HEK293 (cell line): ENCODE measurements at regions not wholly inside any gene's neighbourhood (a gene's known extent, or its start where the extent isn't known, plus 50 kb on each side); places are given as distances from the start of the nearest gene placed in this dataset.

Source experiments
- CTCF ChIA-PET: fragments of 350-600 bp; formaldehyde crosslinking; extraction: SDS; loops from one replicate; lab custom pipeline; 2021; ENCODE audit warnings: antibody characterized with exemption; lab: Yijun Ruan, JAX
- POLR2A ChIA-PET: fragments of 300-600 bp; formaldehyde crosslinking; extraction: SDS; loops from one replicate; lab custom pipeline; 2020; ENCODE audit warnings: antibody characterized with exemption, inconsistent platforms; lab: Yijun Ruan, JAX
- H3K27ac ChIP-seq: fragments of 200-500 bp; sonication (Bioruptor generic); 2 replicates; pipeline ENCODE4 v1.5.1; 2014; ENCODE audit warnings: low read depth, low read length, control low read depth, inconsistent platforms; ENCODE audit errors: extremely low read depth
- H3K36me3 ChIP-seq, 2 experiments: fragments of 200-500 bp in 1 of 2; sonication (Bioruptor generic) in 1 of 2; 1 replicate in 1 of 2; 2 replicates in 1 of 2; pipeline ENCODE4 v1.5.1; 2014 to 2017; ENCODE audit warnings: inconsistent platforms in 2 of 2, low read length in 2 of 2; ENCODE audit not compliant: control insufficient read depth in 2 of 2, insufficient read depth in 1 of 2
- H3K4me1 ChIP-seq: fragments of 200-500 bp; sonication (Bioruptor generic); 2 replicates; pipeline ENCODE4 v1.5.1; 2014; ENCODE audit warnings: mild to moderate bottlenecking, low read length, inconsistent platforms; ENCODE audit not compliant: control insufficient read depth, insufficient read depth
- H3K4me3 ChIP-seq: 2 replicates; pipeline ENCODE4 v1.5.1; 2011; ENCODE audit warnings: low read depth, mild to moderate bottlenecking, control low read depth, low read length, moderate library complexity
- H3K9me3 ChIP-seq: fragments of 200-500 bp; sonication (Bioruptor generic); 2 replicates; pipeline ENCODE4 v1.5.1; 2014; ENCODE audit warnings: low read depth, low read length, inconsistent platforms; ENCODE audit not compliant: control insufficient read depth, insufficient read depth
- GLIS2 ChIP-seq: fragments of 450-650 bp; formaldehyde crosslinking; IDR thresholded peaks from 2 replicates; pipeline ENCODE4 v1.5.1; 2016; ENCODE audit warnings: missing biosample characterization, missing genetic modification characterization
- MYNN ChIP-seq: fragments of 450-650 bp; formaldehyde crosslinking; IDR thresholded peaks from 2 replicates; pipeline ENCODE4 v1.5.1; 2016; ENCODE audit warnings: missing biosample characterization, missing genetic modification characterization, borderline replicate concordance
- OSR2 ChIP-seq: fragments of 450-650 bp; formaldehyde crosslinking; IDR thresholded peaks from 2 replicates; pipeline ENCODE4 v1.5.1; 2016; ENCODE audit warnings: missing biosample characterization, missing genetic modification characterization
- TCF7L2 ChIP-seq: IDR thresholded peaks from 2 replicates; pipeline ENCODE4 v1.6.1; 2011; ENCODE audit warnings: low read depth, mild to moderate bottlenecking, inconsistent platforms, low read length, moderate library complexity, borderline replicate concordance
- ZBTB7A ChIP-seq: fragments of 450-650 bp; formaldehyde crosslinking; IDR thresholded peaks from 2 replicates; pipeline ENCODE4 v1.5.1; 2016; ENCODE audit warnings: low read depth, missing biosample characterization, missing genetic modification characterization
- ZNF174 ChIP-seq: fragments of 450-650 bp; formaldehyde crosslinking; IDR thresholded peaks from 2 replicates; pipeline ENCODE4 v1.5.0; 2017; ENCODE audit warnings: missing biosample characterization, mild to moderate bottlenecking, missing genetic modification characterization
- ZNF2 ChIP-seq: fragments of 450-650 bp; formaldehyde crosslinking; IDR thresholded peaks from 2 replicates; pipeline ENCODE4 v1.5.1; 2016; ENCODE audit warnings: missing biosample characterization, missing genetic modification characterization
- ZNF24 ChIP-seq: fragments of 450-650 bp; formaldehyde crosslinking; IDR thresholded peaks from 2 replicates; pipeline ENCODE4 v1.5.1; 2016; ENCODE audit warnings: missing biosample characterization, missing genetic modification characterization
- ZNF248 ChIP-seq: fragments of 450-650 bp; formaldehyde crosslinking; IDR thresholded peaks from 2 replicates; pipeline ENCODE4 v1.5.1; 2017; ENCODE audit warnings: missing biosample characterization, missing genetic modification characterization
- ZNF354C ChIP-seq: fragments of 450-650 bp; formaldehyde crosslinking; IDR thresholded peaks from 2 replicates; pipeline ENCODE4 v1.5.1; 2016; ENCODE audit warnings: missing biosample characterization, missing genetic modification characterization, low read depth, borderline replicate concordance
- ZNF510 ChIP-seq: fragments of 450-650 bp; formaldehyde crosslinking; IDR thresholded peaks from 2 replicates; pipeline ENCODE4 v1.5.1; 2018; ENCODE audit warnings: mild to moderate bottlenecking, missing genetic modification characterization, missing biosample characterization; ENCODE audit not compliant: insufficient replicate concordance
- ZNF530 ChIP-seq: fragments of 450-650 bp; formaldehyde crosslinking; IDR thresholded peaks from 2 replicates; pipeline ENCODE4 v1.5.1; 2016; ENCODE audit warnings: low read depth, missing biosample characterization, missing genetic modification characterization
- ZNF571 ChIP-seq: fragments of 450-650 bp; formaldehyde crosslinking; IDR thresholded peaks from 2 replicates; pipeline ENCODE4 v1.5.0; 2017; ENCODE audit warnings: missing biosample characterization, missing genetic modification characterization
- ZNF654 ChIP-seq: fragments of 450-650 bp; formaldehyde crosslinking; IDR thresholded peaks from 2 replicates; pipeline ENCODE4 v1.5.1; 2016; ENCODE audit warnings: low read depth, missing biosample characterization, missing genetic modification characterization
- ZNF660 ChIP-seq: fragments of 450-650 bp; IDR thresholded peaks from 2 replicates; pipeline ENCODE4 v1.5.1; 2018; ENCODE audit warnings: missing biosample characterization, mild to moderate bottlenecking, missing genetic modification characterization
- ZNF670 ChIP-seq: fragments of 450-650 bp; formaldehyde crosslinking; IDR thresholded peaks from 2 replicates; pipeline ENCODE4 v1.5.1; 2016; ENCODE audit warnings: missing biosample characterization, missing genetic modification characterization, low read depth
- ZNF707 ChIP-seq: fragments of 450-650 bp; formaldehyde crosslinking; IDR thresholded peaks from 2 replicates; pipeline ENCODE4 v1.5.1; 2016; ENCODE audit warnings: missing biosample characterization, missing genetic modification characterization
- ZNF747 ChIP-seq: fragments of 450-650 bp; formaldehyde crosslinking; IDR thresholded peaks from 2 replicates; pipeline ENCODE4 v1.5.1; 2016; ENCODE audit warnings: missing biosample characterization, missing genetic modification characterization
- ZNF76 ChIP-seq: fragments of 450-650 bp; formaldehyde crosslinking; IDR thresholded peaks from 2 replicates; pipeline ENCODE4; 2016; ENCODE audit warnings: low read depth, missing biosample characterization, missing genetic modification characterization, borderline replicate concordance
- ZNF792 ChIP-seq: fragments of 450-650 bp; formaldehyde crosslinking; IDR thresholded peaks from 2 replicates; pipeline ENCODE4 v1.5.1; 2016; ENCODE audit warnings: missing biosample characterization, missing genetic modification characterization
- ZNF837 ChIP-seq: fragments of 450-650 bp; formaldehyde crosslinking; IDR thresholded peaks from 2 replicates; pipeline ENCODE4 v1.5.1; 2016; ENCODE audit warnings: missing biosample characterization, missing genetic modification characterization
- ZSCAN30 ChIP-seq: fragments of 450-650 bp; IDR thresholded peaks from 2 replicates; pipeline ENCODE4 v1.5.1; 2018; ENCODE audit warnings: missing biosample characterization, mild to moderate bottlenecking, missing genetic modification characterization, moderate library complexity
- TF ChIP-seq, protein P1 (sequence below): fragments of 450-650 bp; formaldehyde crosslinking; IDR thresholded peaks from 2 replicates; pipeline ENCODE4 v1.5.1; 2016; ENCODE audit warnings: missing biosample characterization, missing genetic modification characterization
- TF ChIP-seq, protein P2 (sequence below): fragments of 450-650 bp; formaldehyde crosslinking; IDR thresholded peaks from 2 replicates; pipeline ENCODE4 v1.5.1; 2016; ENCODE audit warnings: missing biosample characterization, missing genetic modification characterization, borderline replicate concordance
- TF ChIP-seq, protein P3 (sequence below): fragments of 450-650 bp; formaldehyde crosslinking; IDR thresholded peaks from 2 replicates; pipeline ENCODE4 v1.5.1; 2016; ENCODE audit warnings: missing biosample characterization, missing genetic modification characterization

DNA sequence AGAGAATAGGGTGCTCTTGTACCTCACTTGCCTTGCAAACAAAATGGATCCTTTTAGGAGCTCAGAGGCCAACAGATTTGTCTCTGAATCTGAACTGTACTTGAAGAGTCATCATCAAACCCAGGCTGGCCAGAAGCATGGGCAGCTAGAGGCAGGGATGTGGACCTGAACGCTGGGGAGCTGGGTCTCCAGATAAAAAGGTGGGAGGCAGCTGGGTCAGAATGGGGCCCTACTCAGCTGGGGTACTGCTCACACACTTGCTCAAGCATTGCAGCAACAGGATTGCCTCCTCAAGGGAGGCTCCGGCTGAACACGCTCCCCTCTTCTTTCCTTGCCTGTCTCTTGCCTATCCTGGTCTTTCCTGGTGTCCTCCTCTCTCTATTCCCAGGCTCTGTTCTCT is 57.3 kb upstream of the SIX3 start:
- H3K4me3 ChIP-seq: no peak overlapping the region
- TF ChIP-seq, protein P1, sequence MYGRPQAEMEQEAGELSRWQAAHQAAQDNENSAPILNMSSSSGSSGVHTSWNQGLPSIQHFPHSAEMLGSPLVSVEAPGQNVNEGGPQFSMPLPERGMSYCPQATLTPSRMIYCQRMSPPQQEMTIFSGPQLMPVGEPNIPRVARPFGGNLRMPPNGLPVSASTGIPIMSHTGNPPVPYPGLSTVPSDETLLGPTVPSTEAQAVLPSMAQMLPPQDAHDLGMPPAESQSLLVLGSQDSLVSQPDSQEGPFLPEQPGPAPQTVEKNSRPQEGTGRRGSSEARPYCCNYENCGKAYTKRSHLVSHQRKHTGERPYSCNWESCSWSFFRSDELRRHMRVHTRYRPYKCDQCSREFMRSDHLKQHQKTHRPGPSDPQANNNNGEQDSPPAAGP: no peak
- TF ChIP-seq ZNF174 (tag by site-specific recombination) (no peak), ZNF660 (no peak), ZNF530 (no peak), ZNF837 (tag by site-specific recombination) (no peak), MYNN (tag by site-specific recombination) (no peak), GLIS2 (no peak), ZNF747 (no peak)
- peaks cover 3% of the 10 kb centered on the region; the same call in 1 of the 2 replicates for H3K4me1 ChIP-seq
- ChIA-PET CTCF (interaction anchor here (0.6 to 0.8 kb wide), 2 partner anchors 179 to 405 kb away, joined by 3 to 5 read pairs; no protein-coding TSS in a partner anchor), POLR2A (no interaction called here)
- H3K9me3 ChIP-seq: no peaks in the 10 kb centered on the region
- no peak overlapping the region for H3K27ac ChIP-seq
- H3K36me3 ChIP-seq: no peaks in the 10 kb centered on the region

DNA sequence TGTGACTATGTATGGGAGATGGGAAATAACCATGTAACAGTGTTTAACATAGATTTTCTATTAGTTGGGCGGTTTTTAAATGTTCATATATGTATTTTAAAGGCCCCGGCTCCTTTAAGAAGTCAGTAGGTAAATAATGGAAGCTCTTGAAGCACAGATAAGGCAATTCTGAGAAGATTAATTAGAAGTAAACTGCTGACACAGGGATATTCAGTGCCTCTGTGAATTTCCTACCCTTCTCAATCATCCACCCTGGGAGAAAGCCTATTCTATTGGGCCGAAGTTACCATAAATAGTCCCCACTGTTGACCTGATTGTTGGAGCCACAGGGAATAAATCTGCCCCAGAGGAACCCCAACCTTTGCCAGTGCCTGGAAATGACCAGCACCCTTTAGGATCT is 56.8 kb upstream of the SIX3 start:
- peaks cover 3% of the 10 kb centered on the region; the same call in 1 of the 2 replicates for H3K4me1 ChIP-seq
- no peaks in the 10 kb centered on the region for H3K9me3 ChIP-seq
- H3K4me3 ChIP-seq: no peak overlapping the region
- ChIA-PET POLR2A (no interaction called here), CTCF (interaction anchor here (0.8 kb wide), 1 partner anchor 405 kb away, joined by 3 read pairs; no protein-coding TSS in a partner anchor)
- H3K36me3 ChIP-seq: no peaks in the 10 kb centered on the region
- no peak for TF ChIP-seq ZSCAN30 (tag by site-specific recombination)
- TF ChIP-seq OSR2 (tag by site-specific recombination): no peak
- TF ChIP-seq ZNF2 (tag by site-specific recombination): no peak
- TF ChIP-seq ZNF792 (tag by site-specific recombination): no peak
- TF ChIP-seq ZNF354C: no peak
- no peak for TF ChIP-seq ZNF707
- no peak for TF ChIP-seq ZNF510 (tag by site-specific recombination)
- no peak for TF ChIP-seq ZNF571 (tag by site-specific recombination)
- no peak for TF ChIP-seq TCF7L2
- TF ChIP-seq, protein P2, sequence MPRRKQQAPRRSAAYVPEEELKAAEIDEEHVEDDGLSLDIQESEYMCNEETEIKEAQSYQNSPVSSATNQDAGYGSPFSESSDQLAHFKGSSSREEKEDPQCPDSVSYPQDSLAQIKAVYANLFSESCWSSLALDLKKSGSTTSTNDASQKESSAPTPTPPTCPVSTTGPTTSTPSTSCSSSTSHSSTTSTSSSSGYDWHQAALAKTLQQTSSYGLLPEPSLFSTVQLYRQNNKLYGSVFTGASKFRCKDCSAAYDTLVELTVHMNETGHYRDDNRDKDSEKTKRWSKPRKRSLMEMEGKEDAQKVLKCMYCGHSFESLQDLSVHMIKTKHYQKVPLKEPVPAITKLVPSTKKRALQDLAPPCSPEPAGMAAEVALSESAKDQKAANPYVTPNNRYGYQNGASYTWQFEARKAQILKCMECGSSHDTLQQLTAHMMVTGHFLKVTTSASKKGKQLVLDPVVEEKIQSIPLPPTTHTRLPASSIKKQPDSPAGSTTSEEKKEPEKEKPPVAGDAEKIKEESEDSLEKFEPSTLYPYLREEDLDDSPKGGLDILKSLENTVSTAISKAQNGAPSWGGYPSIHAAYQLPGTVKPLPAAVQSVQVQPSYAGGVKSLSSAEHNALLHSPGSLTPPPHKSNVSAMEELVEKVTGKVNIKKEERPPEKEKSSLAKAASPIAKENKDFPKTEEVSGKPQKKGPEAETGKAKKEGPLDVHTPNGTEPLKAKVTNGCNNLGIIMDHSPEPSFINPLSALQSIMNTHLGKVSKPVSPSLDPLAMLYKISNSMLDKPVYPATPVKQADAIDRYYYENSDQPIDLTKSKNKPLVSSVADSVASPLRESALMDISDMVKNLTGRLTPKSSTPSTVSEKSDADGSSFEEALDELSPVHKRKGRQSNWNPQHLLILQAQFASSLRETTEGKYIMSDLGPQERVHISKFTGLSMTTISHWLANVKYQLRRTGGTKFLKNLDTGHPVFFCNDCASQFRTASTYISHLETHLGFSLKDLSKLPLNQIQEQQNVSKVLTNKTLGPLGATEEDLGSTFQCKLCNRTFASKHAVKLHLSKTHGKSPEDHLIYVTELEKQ (tag by site-specific recombination): no peak
- no peak for TF ChIP-seq ZNF76 (tag by site-specific recombination)
- no peak overlapping the region for H3K27ac ChIP-seq

DNA sequence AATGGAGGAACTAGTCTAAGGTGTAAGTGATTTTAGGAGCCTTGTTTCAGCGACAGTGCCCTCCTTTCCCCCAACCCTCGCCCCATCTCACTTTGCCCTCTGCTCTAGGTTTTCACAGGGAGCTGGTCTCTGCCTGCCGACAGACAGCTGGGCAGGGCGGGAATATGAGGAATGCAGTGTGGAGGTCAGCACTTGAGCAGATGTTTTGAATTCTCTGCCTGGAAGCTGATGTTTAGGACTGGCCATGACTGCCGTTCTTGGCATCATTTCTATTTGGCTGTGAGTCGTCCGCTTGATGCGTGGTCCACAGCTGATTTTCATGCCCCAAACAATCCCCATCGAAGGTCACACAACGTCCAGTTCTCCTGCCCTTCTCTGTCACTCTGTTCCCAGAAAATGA is 55.1 kb upstream of the SIX3 start:
- ChIA-PET CTCF (interaction anchor here (1.0 kb wide), 1 partner anchor 407 kb away, joined by 4 read pairs; no protein-coding TSS in a partner anchor), POLR2A (no interaction called here)
- no peak overlapping the region for H3K27ac ChIP-seq
- TF ChIP-seq ZNF670 (tag by site-specific recombination) (no peak), ZNF248 (tag by site-specific recombination) (no peak), ZSCAN30 (tag by site-specific recombination) (no peak), ZNF24 (tag by site-specific recombination) (no peak), ZNF654 (tag by site-specific recombination) (no peak), ZBTB7A (tag by site-specific recombination) (no peak)
- TF ChIP-seq, protein P3, sequence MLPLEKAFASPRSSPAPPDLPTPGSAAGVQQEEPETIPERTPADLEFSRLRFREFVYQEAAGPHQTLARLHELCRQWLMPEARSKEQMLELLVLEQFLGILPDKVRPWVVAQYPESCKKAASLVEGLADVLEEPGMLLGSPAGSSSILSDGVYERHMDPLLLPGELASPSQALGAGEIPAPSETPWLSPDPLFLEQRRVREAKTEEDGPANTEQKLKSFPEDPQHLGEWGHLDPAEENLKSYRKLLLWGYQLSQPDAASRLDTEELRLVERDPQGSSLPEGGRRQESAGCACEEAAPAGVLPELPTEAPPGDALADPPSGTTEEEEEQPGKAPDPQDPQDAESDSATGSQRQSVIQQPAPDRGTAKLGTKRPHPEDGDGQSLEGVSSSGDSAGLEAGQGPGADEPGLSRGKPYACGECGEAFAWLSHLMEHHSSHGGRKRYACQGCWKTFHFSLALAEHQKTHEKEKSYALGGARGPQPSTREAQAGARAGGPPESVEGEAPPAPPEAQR: no peak

More for the DNA sequence above, 55.1 kb upstream of the SIX3 start:
- no peak overlapping the region for H3K4me3 ChIP-seq
- no peaks in the 10 kb centered on the region for H3K9me3 ChIP-seq
- H3K36me3 ChIP-seq: no peaks in the 10 kb centered on the region
- no peaks in the 10 kb centered on the region for H3K4me1 ChIP-seq
